ENCODE measurements at regions not wholly inside any gene's neighbourhood (a gene's known extent, or its start where the extent isn't known, plus 50 kb on each side); places are given as distances from the start of the nearest gene placed in this dataset.

DNA sequence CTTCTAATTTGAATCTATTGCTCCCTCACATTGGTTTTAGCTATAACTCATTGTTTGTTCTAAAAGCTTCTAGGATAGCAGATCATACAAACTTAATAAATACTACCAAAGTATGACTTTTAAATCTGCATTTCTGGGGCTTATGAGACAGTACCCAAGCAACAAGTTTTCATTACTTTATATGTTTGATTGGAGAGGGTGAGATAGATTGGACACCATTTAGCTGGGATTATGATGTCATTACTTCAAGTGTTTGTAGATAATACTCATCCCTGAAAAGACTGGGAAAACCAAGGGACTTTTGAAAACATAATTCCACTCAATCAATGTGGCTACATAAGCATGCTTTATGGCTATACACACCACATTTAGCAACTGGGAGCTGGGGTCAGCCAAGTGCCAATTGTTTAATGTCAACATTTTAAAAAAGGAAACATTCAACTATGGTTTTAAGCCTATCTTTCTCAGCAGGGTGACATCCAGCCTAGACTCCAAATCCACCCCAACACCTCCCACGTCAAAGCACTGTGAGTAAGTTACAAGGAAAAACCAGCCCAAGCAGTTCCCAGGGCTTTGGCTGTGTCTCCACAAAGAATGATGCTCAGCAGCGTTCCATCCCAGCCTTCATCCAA is 119.9 kb downstream of the ETAA1 start:
- DNase-seq (ENCODE audit: low read depth in 2 of 2): no peak

DNA sequence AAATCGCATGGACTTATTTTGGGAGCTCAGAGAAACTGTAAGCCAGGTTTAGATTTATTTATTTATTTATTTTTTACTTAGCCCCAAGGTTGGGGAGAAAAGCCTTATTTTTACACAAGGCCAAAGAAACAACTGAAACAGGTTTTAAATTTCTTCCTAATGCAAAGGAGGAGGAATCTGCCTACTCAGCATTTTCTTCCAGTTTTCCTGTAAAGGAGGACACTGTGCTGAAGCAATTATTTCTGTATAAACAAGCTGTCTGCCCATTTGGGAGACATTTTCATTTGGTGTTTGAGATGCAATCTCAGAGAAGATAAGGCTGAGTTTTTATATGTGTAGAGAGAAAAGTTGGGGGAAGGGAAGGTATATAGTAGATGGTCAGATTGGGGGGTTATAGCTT is 125.0 kb downstream of the ETAA1 start:
- no peak for DNase-seq (ENCODE audit: low read depth in 2 of 2)

DNA sequence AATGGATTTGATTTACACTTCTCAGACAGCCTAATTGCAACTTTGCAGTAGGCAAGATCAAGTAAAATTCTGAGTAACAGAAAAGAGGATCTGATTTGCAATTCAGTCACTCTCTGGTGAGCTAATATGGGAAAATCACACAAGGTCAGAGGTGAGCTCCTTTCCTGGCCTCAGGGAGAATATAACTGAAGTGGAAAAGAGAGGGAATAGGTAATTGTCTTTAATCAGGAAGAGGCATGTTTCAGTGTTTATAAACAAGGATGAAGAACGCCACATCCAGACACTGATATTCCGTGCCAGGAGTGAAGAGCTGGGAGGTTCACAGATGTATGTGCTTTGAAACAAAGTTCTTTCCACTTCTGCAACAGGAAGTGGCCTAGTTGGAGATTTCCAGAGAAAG is 127.1 kb downstream of the ETAA1 start:
- DNase-seq (ENCODE audit: low read depth in 2 of 2): no peak

DNA sequence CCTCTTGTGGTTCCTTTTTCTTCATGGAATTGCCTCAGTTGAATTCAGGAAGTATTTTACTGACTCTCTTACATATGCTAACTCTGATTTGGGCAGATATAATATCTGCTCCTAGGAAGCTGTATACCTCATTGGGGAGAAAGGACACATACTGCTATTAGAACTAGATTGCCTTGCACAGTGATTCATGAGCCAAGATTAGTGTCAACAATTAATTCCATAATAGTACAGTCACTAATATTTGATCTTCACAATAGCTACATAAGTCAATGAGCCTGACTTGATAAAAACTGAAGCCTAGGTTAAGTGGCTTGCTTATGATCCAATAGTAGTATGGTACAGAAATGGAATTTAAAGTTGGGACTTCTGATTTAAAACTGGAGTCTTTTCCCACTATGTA is 127.6 kb downstream of the ETAA1 start:
- DNase-seq (ENCODE audit: low read depth in 2 of 2): no peak

- DNase-seq (ENCODE audit: low read depth in 2 of 2): no peak
Observed at GRCh38 chr2:67526283-67526682, 129.2 kb downstream of the ETAA1 start.

DNA sequence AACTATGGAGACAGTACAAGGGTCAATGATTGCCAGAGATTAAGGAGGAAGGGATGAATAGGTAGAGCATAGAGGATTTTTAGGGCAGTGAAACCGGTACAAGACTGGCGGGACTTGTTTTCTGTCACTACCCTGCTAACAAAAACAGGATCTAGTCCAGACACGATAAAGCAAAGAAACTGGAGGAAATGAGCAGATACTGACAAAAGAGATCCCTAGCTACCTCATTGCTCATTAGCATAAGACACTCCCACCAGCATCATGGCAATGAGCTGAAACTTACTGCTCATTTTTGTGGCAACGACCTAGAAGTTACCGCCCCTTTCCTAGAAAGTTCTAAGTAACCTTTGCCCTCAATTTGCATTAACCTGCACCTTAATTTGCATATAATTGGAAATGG is 131.2 kb downstream of the ETAA1 start:
- no peak for DNase-seq (ENCODE audit: low read depth in 2 of 2)

- no peak for DNase-seq (ENCODE audit: low read depth in 2 of 2)
Observed at GRCh38 chr2:67532387-67532786, 135.3 kb downstream of the ETAA1 start.

- DNase-seq (ENCODE audit: low read depth in 2 of 2): no peak
Observed at GRCh38 chr2:67534745-67535144, 137.6 kb downstream of the ETAA1 start.

DNA sequence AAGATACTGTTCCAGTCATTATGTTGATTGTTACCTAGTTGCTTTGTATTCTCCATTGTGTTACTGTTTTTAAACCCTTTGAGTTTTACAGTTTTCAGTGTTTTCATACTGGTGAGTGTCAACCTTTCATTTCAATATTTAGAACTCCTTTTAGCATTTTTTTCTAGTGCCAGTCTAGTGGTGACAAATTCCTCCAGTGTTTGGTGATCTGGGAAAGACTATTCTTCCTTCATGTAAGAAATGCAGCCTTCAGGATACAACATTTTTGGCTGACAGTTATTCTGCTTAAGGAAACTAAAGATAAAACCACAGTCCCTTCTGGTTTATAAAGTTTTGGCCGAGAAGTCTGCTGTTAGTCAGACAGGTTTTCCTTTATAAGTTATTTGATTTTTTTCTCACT is 143.8 kb downstream of the ETAA1 start:
- DNase-seq (ENCODE audit: low read depth in 2 of 2): no peak

GRCh38 chr2:67544286-67544685 is 147.2 kb downstream of the ETAA1 start:
- no peak for DNase-seq (ENCODE audit: low read depth in 2 of 2)

GRCh38 chr2:67548317-67549201 is 151.4 kb downstream of the ETAA1 start:
- no peak for DNase-seq (ENCODE audit: low read depth in 2 of 2)

GRCh38 chr2:67559156-67559555 is 162.0 kb downstream of the ETAA1 start:
- DNase-seq (ENCODE audit: low read depth in 2 of 2): no peak

DNA sequence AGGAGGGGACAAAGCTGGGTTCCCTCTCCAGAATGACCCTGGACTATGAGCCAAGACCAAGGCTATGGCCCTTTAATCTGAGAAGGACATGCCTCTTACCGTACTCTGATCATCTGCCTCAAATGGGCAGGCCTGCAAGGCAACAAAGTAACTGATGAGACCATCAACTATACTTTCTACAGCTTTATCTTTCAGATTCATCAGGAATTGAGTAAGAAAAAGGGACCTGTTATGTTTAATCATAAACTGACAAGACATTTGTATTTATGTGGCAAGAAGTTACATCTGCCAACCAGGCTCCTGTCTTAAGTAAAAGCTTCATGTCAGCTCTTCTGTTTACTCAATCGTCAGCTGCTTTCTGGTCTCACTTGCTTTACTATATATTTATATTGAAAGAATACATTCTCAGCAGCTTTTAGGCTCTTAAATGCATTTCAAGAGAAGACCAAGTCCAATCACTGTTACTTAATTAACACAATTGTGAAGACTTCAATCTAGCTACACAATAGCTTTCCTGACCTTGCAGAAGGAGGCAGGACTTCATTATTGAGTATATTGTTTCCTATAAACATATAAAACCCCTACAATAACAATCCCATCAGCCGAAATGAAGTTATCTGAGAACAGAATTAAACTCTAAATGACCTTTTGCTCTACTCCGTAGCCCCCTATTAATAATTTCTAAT is 163.8 kb downstream of the ETAA1 start:
- DNase-seq (ENCODE audit: low read depth in 2 of 2): no peak

GRCh38 chr2:67561457-67561965 is 164.4 kb downstream of the ETAA1 start:
- no peak for DNase-seq (ENCODE audit: low read depth in 2 of 2)

- no peak for DNase-seq (ENCODE audit: low read depth in 2 of 2)
Observed at GRCh38 chr2:67564076-67564475, 166.9 kb downstream of the ETAA1 start.

DNA sequence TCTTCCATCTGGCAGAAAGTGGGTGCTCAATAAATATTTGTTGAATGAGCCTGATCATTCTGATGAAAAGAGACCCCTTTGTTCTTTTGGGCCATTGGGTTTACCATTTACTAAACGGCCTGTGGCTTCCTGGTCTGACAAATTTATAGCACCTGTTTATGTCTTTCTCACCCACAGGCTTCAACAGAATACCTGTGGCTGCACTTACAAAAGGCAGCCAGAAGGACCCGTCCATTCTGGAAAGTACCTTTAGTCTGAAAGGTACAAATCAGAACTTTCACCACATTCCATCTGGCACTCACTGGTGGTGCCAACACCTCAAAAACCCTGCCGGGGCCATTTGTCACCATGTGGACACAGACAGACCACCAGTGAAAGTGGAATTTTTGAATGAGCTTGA is 167.5 kb downstream of the ETAA1 start:
- DNase-seq (ENCODE audit: low read depth in 2 of 2): no peak

GRCh38 chr2:67565262-67565661 is 168.1 kb downstream of the ETAA1 start:
- no peak for DNase-seq (ENCODE audit: low read depth in 2 of 2)

DNA sequence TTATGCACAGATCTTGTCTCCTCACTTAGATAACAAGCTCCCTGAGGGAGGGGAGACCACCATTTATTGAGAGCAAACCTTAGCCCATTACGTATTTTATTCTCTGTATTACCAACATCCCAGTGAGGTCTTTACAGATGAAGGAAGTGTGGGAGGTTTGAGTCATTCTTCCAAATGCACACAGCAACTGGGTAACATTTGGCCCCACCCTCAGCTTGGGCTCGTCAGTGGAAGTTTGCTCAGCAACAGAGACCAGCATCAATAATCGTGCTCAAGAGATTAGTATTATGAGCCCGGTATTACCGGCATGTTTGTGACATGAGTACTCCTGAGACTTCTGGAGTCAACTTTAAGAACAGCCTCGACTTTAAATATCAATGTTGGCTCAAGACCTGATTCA is 168.6 kb downstream of the ETAA1 start:
- DNase-seq (ENCODE audit: low read depth in 2 of 2): no peak

- no peak for DNase-seq (ENCODE audit: low read depth in 2 of 2)
Observed at GRCh38 chr2:67566285-67566684, 169.2 kb downstream of the ETAA1 start.

GRCh38 chr2:67566958-67567635 is 170.0 kb downstream of the ETAA1 start:
- no peak for DNase-seq (ENCODE audit: low read depth in 2 of 2)

- DNase-seq (ENCODE audit: low read depth in 2 of 2): no peak
Observed at GRCh38 chr2:67567886-67568285, 170.8 kb downstream of the ETAA1 start.

DNA sequence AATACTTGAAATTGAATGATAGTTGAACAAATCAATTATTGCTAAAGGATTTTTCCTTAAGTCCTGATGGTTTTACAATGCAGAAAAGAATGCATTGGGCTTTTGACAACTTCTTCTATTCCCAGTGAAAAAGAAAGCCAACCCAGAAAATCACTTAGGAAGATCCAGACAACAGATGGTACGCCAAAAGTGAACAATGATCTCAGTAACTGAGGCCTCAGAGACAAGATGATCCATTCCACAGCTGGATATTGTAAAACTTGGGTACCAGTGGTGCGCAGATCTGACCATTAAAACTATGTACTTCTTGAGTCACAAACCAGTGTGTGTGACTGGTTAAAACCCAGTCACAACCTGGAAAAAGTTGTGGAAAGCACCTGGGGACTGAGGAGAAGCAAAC is 173.5 kb downstream of the ETAA1 start:
- no peak for DNase-seq (ENCODE audit: low read depth in 2 of 2)
